NCI-H82 (cell line): ENCODE measurements at regions not wholly inside any gene's neighbourhood (a gene's known extent, or its start where the extent isn't known, plus 50 kb on each side); places are given as distances from the start of the nearest gene placed in this dataset.

Source experiments
- DNase-seq: peaks from one replicate; lab custom pipeline; 2025; lab: John Stamatoyannopoulos, UW

DNA sequence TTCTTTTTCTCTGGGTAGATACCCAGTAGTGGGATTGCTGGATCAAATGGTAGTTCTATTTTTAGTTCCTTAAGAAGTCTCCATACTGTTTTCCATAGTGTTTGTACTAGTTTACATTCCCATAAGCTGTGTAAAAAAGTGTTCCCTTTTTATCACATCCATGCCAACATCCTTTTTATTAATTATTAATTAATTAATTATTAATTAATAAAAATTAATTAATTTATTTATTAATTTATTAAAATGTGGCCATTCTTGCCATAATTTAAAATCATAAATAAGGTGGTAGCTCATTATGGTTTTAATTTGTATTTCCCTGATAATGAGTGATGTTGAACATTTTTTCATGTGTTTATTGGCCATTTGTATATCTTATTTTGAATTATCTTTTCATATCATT, 173.9 kb upstream of the FOXN2 start:
- DNase-seq: no peak

GRCh38 chr2:48144777-48145176, 169.7 kb upstream of the FOXN2 start:
- DNase-seq: peak; percentile 56

DNA sequence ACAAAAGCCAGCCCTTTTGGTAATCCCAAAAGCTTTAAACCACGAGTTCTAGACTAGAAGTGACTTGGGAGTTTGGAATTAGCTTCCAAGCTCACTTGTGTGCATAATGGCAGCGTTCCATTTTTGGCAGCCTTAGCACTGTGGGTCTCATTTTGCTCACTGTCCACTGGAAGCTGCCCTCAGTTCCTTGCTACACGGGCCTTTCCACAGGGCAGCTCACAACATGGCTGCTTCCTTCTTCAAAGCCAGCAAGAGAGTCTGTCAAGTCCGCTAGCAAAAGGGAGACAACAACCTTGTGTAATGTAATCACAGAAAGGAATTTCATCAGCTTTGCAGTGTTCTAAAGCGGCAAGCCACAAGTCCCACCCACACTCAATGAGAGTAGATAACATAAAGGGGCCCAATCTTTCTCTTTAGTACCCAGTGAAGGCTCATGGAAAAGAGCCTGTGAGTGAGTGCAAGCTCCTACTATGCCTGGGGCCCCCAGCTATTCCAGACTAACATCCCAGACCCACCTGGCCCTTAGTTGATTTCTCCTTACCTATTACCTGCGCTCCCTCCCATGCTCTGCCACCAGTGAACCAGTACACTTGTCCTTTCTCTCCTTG, 168.5 kb upstream of the FOXN2 start:
- DNase-seq: no peak

GRCh38 chr2:48146552-48146951, 167.9 kb upstream of the FOXN2 start:
- no peak for DNase-seq

GRCh38 chr2:48147719-48148118, 166.8 kb upstream of the FOXN2 start:
- no peak for DNase-seq

DNA sequence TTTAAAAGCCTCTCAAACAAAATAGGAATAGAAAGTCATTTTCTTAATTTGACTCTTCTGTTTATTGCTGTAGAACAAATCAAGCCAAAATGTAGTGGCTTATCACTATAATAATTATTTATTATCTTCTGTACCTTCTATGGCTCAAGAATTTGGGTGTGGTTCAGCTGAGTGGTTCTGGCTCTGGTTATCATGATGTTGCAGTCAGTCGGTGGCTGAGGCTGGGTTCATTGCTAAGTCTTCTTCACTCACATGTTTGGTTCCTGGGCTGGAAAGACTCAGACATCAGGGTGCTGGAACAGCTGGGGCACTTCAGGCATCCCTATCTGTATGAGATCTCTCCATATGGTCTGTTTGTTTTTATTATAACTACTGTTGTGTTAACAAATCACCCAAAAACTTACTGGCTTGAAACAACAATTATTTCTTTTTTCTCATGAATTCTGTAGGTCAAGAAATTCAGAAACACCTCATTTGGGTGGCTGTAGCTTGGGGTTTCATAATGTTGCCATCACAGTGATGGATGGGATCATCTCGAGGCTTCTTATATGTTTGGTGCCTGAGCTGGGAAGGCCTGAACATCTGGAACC, 165.5 kb upstream of the FOXN2 start:
- DNase-seq: no peak

- no peak for DNase-seq
Observed at GRCh38 chr2:48157150-48157549, 157.3 kb upstream of the FOXN2 start.

GRCh38 chr2:48161628-48162027, 152.9 kb upstream of the FOXN2 start:
- DNase-seq: no peak

DNA sequence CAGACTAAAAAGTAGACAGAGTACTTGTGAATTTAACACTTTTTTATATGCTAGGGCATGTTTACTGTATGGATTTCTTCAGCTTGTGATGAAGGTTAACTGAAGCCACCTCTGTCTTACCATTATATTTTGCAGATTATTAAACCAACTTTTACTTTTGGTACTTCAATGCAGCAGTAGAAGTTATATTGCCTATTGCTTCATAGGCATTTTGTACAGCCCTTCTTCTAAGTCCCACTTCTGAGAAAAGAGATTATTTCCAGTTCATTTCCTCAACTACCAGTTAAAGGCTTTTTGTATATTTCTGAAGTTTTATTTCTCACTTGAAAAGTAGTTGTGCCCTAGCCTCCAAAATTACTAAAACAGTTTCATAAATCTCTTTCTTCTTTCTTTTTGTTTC, 151.7 kb upstream of the FOXN2 start:
- no peak for DNase-seq

- DNase-seq: no peak
Observed at GRCh38 chr2:48165070-48165753, 149.3 kb upstream of the FOXN2 start.

DNA sequence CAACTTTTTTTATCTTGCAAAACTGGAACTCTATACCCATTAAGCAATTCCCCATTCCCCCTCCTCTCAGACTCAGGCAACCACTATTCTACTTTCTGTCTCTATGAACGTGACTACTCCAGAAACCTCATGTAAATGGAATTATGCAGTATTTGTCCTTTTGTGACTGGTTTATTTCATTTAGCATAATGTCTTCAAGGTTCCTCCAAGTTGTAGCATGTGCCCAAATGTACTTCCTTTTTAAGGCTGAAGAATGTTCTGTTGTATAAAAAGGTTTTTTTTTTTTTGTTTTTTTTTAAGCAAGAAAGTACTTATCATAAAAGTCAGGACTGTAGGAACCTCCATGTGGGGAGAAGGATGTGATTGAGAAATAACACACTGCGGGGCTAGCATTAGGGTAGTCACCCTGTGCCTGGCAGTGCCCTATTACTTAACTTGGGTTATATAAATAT, 145.3 kb upstream of the FOXN2 start:
- DNase-seq: no peak

DNA sequence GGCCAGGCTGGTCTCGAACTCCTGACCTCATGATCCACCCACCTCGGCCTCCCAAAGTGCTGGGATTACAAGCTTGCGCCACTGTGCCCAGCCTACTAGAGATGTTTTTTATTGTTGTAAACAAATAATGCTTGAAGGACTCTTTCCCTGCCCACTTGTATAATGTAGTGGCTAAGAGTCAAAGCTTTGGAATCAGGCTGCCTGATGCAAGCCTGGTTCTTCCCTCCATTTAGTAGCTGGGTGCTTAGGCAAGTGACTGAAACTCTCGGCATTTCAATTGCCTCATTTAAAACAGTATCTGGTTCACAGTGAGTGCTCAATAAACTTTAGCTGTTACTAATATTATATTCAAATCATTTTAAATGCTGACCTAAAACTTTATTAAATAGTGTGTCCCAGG, 144.2 kb upstream of the FOXN2 start:
- DNase-seq: no peak

GRCh38 chr2:48173141-48173540, 141.3 kb upstream of the FOXN2 start:
- no peak for DNase-seq

GRCh38 chr2:48174503-48174902, 140.0 kb upstream of the FOXN2 start:
- no peak for DNase-seq

DNA sequence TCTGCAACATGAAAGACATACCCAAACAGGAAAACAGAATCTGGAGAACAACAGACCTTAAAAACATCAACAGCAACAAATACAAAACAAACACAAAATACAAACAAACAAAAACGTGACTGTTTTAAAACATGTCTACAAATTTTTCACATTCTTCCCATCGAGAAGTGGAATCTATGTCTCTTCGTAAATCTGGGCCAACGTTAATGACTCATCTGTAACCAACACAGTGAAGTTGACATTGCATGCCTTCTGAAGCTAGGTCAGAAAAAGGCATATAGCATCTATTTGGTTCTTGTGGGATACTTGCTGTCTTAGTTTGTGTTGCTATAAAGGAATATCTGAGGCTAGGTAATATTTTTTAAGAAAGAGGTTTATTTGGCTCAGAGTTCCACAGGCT, 139.2 kb upstream of the FOXN2 start:
- no peak for DNase-seq

GRCh38 chr2:48175656-48176055, 138.8 kb upstream of the FOXN2 start:
- no peak for DNase-seq

GRCh38 chr2:48176876-48177275, 137.6 kb upstream of the FOXN2 start:
- no peak for DNase-seq

DNA sequence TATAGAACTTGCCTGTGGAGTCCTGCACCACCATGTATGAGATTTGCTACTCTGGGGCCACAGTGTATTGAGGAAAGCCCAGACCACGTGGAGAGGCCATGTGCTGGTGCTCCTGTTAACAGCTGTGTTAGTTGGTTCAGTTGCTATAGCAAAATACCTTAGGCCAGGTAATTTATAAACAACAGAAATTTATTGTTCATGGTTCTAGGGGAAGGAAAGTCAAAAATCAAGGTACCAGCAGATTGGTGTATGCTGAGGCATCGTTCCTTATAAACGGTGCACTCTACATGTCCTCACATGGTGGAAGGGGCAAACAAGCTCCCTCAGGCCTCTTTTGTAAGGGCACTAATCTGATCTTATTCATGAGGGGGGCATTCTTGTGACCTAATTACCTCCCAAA, 135.9 kb upstream of the FOXN2 start:
- DNase-seq: no peak

- DNase-seq: peak; percentile 7
Observed at GRCh38 chr2:48180557-48180956, 133.9 kb upstream of the FOXN2 start.

DNA sequence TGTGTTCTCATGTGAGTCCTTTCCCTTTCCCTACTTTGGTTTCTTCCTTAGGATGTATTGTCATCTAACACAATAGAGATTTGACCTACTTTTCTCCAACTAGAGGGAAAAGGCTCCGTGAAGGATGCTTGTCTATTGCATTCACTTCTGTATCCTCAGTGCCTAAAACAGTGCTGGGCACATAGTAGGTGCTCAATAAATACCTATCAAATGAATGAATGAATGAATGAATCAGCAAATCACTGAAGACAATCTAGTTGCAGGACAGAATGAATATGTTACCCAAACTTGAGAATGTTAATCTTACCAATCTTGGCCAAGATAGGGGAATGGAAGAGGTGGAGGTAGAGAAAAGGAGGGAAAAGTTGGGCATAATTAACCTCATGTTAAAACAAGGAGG, 131.2 kb upstream of the FOXN2 start:
- DNase-seq: no peak

DNA sequence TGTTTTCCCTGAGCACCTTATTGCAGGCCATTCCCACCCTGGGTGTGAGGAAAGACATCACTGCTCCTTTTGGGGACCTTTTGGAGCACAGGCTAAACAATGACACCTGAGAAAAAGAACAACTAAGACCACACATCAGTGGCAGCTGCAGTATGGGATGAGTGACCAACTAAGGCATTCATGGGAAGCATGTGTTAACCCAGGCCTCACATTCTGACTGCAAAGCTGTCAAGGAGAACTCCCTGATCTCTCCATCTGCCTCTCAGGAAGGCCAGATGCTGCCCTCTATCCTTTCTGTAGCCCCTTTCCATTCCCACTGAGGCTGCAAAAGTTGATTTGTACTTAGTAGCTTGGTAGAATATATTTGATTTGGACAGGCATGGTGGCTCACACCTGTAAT, 130.5 kb upstream of the FOXN2 start:
- peak; percentile 73 for DNase-seq

- no peak for DNase-seq
Observed at GRCh38 chr2:48187503-48187902, 127.0 kb upstream of the FOXN2 start.

DNA sequence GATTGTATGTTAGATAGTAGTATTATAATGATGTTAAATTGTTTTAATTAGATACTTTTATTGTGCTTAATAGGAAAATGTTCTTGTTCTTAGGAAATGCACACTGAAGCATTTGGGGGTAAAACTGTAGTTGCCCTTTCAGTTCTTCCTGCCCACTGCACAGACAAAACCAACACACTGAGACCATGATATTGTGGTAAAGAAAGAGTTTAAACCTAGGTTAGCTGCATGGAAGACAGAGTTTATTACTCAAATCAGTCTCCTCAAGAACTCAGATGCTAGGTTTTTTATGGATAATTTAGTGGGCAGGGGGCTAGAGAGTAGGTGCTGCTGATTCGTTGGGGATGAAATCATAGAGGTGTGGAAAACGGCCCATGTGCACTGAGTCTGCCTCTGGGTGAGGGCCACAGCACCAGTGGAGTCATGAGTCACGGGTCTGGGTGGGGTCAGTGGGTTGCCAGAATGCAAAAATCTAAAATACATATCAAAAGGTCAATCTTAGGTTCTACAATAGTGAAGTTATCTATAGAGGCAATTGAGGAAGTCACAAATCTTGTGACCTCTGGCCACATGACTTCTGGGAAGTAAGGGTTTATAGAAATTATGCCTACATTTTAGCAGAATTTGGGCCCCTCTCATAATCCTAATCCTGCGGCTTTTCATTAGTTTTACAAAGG, 124.8 kb upstream of the FOXN2 start:
- no peak for DNase-seq
